HG02938 (cell line): ENCODE measurements at regions not wholly inside any gene's neighbourhood (a gene's known extent, or its start where the extent isn't known, plus 50 kb on each side); places are given as distances from the start of the nearest gene placed in this dataset.
"Not testable (repeated sequence)": the region's sequence is repeated elsewhere in the genome, so short reads cannot be mapped to it uniquely, and the experiment has no call there.

ENCODE experiments used
- ATAC-seq: cut with Tn5 transposase; IDR thresholded peaks from one replicate; pipeline ENCODE4 v1.9.1; 2021; ENCODE audit warnings: mild to moderate bottlenecking, moderate library complexity; ENCODE audit not compliant: unreplicated experiment

DNA sequence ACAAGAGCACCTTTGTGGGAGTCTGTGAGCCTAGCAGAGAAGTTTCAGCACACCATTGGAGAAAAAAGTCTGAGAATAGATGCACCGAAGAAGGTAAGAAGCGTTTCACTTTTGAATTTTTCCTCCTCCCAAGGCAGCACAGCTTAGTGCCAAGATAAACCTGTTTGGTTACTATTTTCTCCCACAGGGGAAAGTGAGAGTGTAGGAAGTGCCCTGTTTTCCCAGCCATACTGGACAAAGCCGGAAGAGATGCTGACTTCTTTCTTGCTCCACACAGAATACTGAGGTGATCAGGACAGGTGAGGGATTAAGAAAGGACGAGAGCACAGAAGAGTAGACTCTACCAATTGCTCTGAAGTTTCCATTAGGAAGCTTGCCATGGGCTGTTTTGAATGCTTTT lies 1011.0 kb upstream of the MIR17HG start:
- no peak for ATAC-seq

GRCh38 chr13:90341348-90341747 lies 1006.1 kb upstream of the MIR17HG start:
- ATAC-seq = not testable (repeated sequence)

DNA sequence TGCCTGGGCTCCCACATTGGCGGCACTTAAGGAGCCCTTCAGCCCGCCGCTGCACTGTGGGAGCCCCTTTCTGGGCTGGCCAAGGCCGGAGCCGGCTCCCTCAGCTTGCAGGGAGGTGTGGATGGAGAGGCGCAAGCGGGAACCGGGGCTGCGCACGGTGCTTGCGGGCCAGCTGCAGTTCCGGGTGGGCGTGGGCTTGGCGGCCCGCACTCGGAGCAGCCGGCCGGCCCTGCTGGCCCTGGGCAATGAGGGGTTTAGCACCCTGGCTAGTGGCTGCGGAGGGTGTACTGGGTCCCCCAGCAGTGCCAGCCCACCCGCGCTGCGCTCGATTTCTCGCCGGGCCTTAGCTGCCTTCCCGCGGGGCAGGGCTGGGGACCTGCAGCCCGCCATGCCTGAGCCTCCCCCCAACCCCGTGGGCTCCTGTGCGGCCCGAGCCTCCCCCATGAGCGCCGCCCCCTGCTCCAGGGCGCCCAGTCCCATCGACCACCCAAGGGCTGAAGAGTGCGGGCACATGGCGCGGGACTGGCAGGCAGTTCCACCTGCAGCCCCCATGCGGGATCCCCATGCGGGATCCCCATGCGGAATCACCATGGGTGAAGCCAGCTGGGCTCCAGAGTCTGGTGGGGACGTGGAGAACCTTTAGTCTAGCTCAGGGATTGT lies 998.9 kb upstream of the MIR17HG start:
- not testable (repeated sequence) for ATAC-seq

DNA sequence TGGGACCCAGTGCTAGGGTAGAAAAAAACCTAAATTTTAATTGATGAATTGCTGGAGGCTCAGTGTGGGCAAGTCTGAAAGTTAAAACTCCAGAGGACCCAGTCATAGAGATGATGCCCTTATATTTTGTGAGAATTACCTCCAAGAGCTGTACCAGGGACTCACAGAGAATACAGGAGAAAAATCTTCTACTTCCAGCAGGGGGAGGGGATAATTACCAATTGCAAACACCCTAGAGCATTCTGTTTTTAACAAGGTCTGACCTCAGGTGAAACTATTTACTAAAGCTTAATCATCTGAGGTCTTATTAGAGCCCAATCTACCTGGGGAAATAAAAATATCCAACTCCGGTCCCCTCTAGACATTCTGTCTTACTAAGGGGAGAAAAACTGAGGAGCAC lies 994.7 kb upstream of the MIR17HG start:
- ATAC-seq = no peak

GRCh38 chr13:90355162-90355751 lies 992.2 kb upstream of the MIR17HG start:
- no peak for ATAC-seq

DNA sequence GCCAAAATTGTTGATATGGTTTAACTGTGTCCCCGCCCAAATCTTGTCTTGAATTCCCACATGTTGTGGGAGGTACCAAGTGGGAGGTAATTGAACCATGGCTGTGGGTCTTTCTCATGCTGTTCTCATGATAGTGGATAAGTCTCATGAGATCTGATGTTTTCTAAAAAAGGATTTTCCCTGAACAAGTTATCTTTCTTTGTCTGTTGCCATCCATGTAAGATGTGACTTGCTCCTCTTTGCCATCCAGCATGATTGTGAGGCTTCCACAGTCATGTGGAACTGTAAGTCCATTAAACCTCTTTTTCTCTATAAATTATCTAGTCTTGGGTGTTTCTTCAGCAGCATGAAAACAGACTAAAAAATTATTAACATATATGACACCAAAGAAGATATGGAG lies 986.7 kb upstream of the MIR17HG start:
- no peak for ATAC-seq

- ATAC-seq = no peak
Measured at GRCh38 chr13:90362707-90363106, 984.8 kb upstream of the MIR17HG start.

DNA sequence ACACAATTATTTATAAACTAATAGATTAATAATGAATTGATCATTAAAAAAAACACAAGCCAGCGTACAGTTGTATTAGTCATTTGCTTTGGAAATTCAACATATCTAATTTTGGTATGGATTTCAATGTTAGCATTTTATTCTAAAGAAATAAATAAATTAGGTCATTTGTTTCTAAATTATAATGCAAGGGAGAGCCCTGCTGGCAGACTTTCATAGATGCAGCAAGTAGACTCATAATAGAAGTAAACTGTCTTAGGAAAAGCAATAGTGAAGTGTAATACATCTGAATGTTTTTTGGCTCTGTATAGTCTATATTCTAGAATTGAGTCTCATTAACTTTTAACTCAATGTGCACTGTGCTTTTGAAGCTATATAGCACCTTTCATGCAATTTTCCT lies 982.4 kb upstream of the MIR17HG start:
- ATAC-seq = no peak

GRCh38 chr13:90374168-90374567 lies 973.3 kb upstream of the MIR17HG start:
- ATAC-seq = no peak

DNA sequence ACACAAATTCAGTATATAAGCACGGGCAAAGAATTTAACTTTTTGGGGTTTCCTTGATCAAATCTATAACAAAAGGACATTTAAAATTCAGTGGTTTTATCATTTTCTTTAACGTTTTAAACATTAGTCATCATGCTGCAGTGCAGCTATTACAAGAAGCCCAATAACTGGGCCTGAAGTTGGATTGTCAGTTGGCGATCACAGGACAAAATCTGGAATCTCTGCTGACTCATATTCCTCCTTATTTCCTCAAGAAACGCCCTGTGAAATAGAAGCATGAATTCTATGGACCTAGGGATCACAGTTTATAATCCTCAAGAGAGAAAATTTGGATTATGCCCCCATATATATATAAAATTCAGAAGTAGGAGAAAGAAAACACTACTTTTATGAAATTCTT lies 971.6 kb upstream of the MIR17HG start:
- ATAC-seq = no peak

GRCh38 chr13:90382425-90382824 lies 965.1 kb upstream of the MIR17HG start:
- no peak for ATAC-seq

DNA sequence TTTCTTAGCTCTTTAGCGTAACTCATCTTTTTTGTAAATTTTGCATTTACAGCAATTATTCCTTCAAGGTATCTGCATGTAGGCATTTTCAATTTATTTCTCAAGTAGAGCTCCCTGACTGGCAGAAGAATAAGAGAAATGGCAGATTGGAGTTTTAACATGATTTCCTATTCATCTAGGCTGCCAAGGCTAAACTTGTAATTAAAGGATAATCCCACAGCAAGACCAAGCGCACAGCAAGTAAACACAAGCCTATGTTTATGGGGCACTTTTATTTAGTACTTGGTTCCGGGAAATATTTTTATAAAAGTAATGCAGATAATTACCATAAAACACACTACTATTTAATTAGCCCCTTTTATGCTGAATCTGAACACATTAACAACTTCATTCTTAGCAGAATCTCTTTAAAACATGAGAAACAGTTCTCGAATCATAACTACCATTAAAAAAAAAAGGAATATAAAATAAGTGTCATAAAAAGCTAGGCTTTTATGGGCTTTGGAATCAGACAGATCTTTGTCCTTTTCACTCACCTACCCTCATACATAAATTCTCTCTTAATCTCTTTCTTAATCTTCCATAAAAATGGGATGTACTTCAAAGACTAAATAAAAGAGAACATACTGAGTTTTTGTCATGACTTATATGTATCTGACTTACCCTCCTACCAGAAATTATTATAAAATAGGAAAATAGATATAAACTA lies 961.6 kb upstream of the MIR17HG start:
- no peak for ATAC-seq

DNA sequence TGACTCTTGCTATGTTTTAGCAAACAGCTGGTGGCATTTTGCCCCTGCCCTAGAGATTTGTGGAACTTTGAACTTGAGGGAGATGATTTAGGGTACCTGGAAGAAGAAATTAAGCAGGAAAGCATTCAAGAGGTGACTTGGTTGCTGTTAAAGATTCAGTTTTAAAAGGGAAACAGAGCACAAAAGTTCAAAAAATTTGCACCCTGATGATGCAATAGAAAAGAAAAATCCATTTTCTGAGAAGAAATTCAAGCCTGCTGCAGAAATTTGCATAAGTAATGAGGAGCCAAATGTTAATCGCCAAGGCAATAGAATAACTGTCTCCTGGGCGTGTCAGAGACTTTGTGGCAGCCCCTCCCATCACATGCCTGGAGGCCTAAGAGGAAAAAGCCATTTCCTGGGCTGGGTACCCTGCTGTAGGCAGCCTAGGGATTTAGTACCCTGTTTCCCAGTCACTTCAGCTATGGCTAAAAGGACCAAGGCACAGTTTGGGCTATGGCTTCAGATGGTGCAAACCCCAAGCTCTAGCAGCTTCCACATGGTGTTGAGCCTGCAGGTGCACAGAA lies 958.5 kb upstream of the MIR17HG start:
- ATAC-seq = no peak

DNA sequence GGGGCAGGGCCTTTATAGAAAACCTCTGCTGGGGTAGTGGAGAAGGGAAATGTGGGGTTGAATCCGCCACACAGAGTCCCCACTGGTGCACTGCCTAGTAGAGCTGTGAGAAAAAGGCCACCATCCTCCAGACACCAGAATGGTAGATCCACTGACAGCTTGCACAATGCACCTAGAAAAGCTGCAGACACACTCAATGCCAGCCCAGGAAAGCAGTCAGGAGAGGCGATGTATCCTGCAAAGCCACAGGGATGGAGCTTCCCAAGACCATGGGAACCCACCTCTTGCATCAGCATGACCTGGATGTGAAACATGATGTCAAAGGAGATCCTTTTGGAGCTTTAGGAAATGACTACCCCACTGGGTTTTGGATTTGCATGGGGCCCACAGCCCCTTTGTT lies 958.0 kb upstream of the MIR17HG start:
- ATAC-seq = no peak

- no peak for ATAC-seq
Measured at GRCh38 chr13:90393408-90393807, 954.1 kb upstream of the MIR17HG start.

DNA sequence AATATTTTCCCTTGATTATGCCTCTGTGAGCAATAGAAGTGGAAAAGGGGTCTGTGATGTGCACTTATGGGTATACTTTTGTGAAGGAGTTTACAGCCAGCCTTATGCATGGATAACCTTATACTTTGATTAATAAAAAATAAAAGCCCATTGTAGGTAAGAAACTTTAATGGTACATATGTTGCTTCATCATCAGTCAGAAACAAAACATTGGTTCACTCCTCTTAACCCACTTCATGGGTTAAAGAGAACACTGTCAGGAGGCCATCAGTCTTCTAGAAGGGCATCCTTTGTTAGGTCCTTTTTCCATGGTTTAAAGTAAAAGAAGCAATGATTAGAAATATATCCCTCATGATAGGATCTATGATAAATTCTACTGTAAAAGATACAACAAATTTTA lies 952.1 kb upstream of the MIR17HG start:
- ATAC-seq = no peak

DNA sequence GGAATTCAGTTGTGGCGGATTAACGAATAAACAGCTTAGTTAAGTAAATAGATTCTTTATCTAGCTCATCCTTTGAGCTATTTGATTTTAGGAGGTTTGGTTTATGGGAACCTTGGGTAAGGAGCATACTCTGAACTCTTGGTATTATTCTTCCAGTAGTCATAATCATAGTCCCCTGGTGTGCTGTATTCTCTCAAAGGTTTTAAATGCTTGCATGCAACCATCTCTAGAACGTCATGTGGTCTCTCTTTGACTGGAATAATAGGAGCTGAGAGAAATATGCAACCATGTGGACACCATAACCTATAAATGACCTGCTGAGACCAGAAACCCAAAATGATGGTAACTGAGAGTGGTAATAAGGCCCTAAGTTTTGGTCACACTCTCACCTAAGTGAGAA lies 951.6 kb upstream of the MIR17HG start:
- no peak for ATAC-seq

DNA sequence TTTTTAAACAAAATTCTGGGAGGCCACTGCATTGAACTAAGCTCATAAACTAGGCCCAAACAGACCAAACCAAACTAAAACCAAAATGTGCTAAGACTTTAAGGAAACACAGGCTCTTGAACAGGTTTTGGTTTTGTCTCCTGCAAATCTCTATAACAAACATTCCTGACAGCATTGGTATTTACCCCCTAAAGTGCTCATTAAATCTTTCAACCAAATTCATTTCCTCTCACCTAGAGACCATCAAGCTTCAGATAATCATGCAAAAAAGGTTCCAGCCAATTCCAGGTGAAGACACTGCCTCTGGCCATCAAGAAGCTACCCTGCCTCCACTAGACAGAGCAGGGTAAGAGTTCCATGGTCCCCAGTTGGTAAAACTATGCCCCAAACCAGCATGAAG lies 951.2 kb upstream of the MIR17HG start:
- no peak for ATAC-seq

GRCh38 chr13:90397503-90397902 lies 950.0 kb upstream of the MIR17HG start:
- ATAC-seq = no peak

GRCh38 chr13:90400372-90400771 lies 947.1 kb upstream of the MIR17HG start:
- ATAC-seq = no peak

DNA sequence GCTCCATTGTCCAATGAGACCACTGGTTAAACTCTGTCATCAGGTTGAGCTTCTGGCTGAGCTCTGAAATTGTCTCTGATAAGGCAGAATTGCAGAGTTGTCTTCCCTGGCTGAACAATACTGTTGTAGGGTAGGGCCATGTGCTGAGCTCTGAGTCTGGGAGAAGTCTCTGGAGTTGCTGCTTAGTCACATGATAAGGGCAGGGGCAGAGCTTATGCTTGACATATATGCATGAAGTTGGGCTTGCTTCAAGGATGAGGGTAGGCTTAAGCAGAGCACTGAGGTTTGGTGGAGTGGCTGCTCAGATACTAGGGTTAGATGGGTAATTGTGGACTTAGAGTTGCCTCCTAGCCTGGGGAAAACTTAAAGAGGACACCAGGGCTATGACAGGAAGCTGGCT lies 946.3 kb upstream of the MIR17HG start:
- ATAC-seq = no peak

GRCh38 chr13:90402102-90402501 lies 945.4 kb upstream of the MIR17HG start:
- no peak for ATAC-seq
